IMR-90 (cell line): ENCODE measurements at regions not wholly inside any gene's neighbourhood (a gene's known extent, or its start where the extent isn't known, plus 50 kb on each side); places are given as distances from the start of the nearest gene placed in this dataset.

Source experiments
- ATAC-seq: fragments of 200-7000 bp; cut with Tn5 transposase; 2 replicates; pipeline ENCODE4 v1.9.1; 2020; ENCODE audit warnings: low read depth, mild to moderate bottlenecking, moderate library complexity
- BruUV-seq: library from RNA; stranded (reverse); fragments of 400-500 nt; replicated peaks from 2 replicates; lab custom pipeline; 2021; lab: Mats Ljungman, UMichigan
- CTCF ChIA-PET: fragments of 300-600 bp; formaldehyde crosslinking; extraction: SDS; loops from one replicate; lab custom pipeline; 2021; ENCODE audit warnings: antibody characterized with exemption; lab: Yijun Ruan, JAX
- POLR2A ChIA-PET: fragments of 300-600 bp; sonication (Branson Sonifier 250); formaldehyde crosslinking; loops from one replicate; lab custom pipeline; 2022; ENCODE audit warnings: antibody characterized with exemption; ENCODE audit not compliant: unreplicated experiment; lab: Charles Lee
- DNase-seq: peaks from one replicate; pipeline ENCODE4 v3.0.0; 2013
- H2AFZ ChIP-seq: replicated peaks from 2 replicates; pipeline ENCODE3; 2013; ENCODE audit warnings: low read length, mild to moderate bottlenecking; ENCODE audit not compliant: poor library complexity
- H2AK5ac ChIP-seq: 2 replicates; pipeline ENCODE4 v1.6.1; 2013; ENCODE audit warnings: low read depth, low read length, inconsistent platforms
- H2AK9ac ChIP-seq: replicated peaks from 2 replicates; pipeline ENCODE3; 2013; ENCODE audit warnings: mild to moderate bottlenecking, low read depth, low read length, moderate library complexity; ENCODE audit not compliant: poor library complexity
- H2BK120ac ChIP-seq: 2 replicates; pipeline ENCODE4 v1.6.1; 2013; ENCODE audit warnings: low read depth, low read length, inconsistent platforms
- H2BK15ac ChIP-seq: 3 replicates; pipeline ENCODE4 v1.6.1; 2013; ENCODE audit warnings: low read depth, low read length, inconsistent platforms
- H2BK20ac ChIP-seq: 2 replicates; pipeline ENCODE4 v1.6.1; 2013; ENCODE audit warnings: low read depth, mild to moderate bottlenecking, inconsistent platforms, low read length, moderate library complexity
- H2BK5ac ChIP-seq: 2 replicates; pipeline ENCODE4 v1.6.1; 2013; ENCODE audit warnings: mild to moderate bottlenecking, low read depth, low read length, inconsistent platforms; ENCODE audit not compliant: poor library complexity, severe bottlenecking
- H3K14ac ChIP-seq: replicated peaks from 2 replicates; pipeline ENCODE4 v1.6.1; 2013; ENCODE audit warnings: low read depth, low read length, inconsistent platforms
- H3K18ac ChIP-seq: 2 replicates; pipeline ENCODE4 v1.6.1; 2013; ENCODE audit warnings: low read depth, low read length, control low read depth
- H3K23ac ChIP-seq: 2 replicates; pipeline ENCODE4 v1.6.1; 2013; ENCODE audit warnings: low read depth, low read length, inconsistent platforms
- H3K27ac ChIP-seq: 2 replicates; pipeline ENCODE4 v1.5.1; 2013; ENCODE audit warnings: mild to moderate bottlenecking, control low read depth, low read length; ENCODE audit not compliant: insufficient read depth
- H3K27me3 ChIP-seq: 2 replicates; pipeline ENCODE4 v1.6.1; 2013; ENCODE audit warnings: low read length; ENCODE audit not compliant: control insufficient read depth, insufficient read depth
- H3K36me3 ChIP-seq: 2 replicates; pipeline ENCODE4 v1.6.1; 2013; ENCODE audit warnings: low read length, mixed read lengths; ENCODE audit not compliant: control insufficient read depth, insufficient read depth
- H3K4ac ChIP-seq: 2 replicates; pipeline ENCODE4 v1.6.1; 2013; ENCODE audit warnings: low read depth, low read length, inconsistent platforms
- H3K4me1 ChIP-seq: 2 replicates; pipeline ENCODE4 v1.6.1; 2013; ENCODE audit warnings: low read length, mixed read lengths; ENCODE audit not compliant: control insufficient read depth, insufficient read depth
- H3K4me2 ChIP-seq: 2 replicates; pipeline ENCODE4 v1.6.1; 2013; ENCODE audit warnings: low read depth, mild to moderate bottlenecking, control low read depth, low read length, moderate library complexity
- H3K4me3 ChIP-seq: 2 replicates; pipeline ENCODE4 v1.5.1; 2013; ENCODE audit warnings: low read depth, mild to moderate bottlenecking, control low read depth, low read length, moderate library complexity; ENCODE audit not compliant: insufficient read depth
- H3K56ac ChIP-seq: 2 replicates; pipeline ENCODE4 v1.6.1; 2013; ENCODE audit warnings: low read length, inconsistent platforms; ENCODE audit not compliant: insufficient read depth; ENCODE audit errors: extremely low read depth
- H3K79me1 ChIP-seq, 2 experiments: 2 replicates each; pipeline ENCODE4 v1.6.1; 2013; ENCODE audit warnings: low read length in 2 of 2, inconsistent platforms in 1 of 2, low read depth in 1 of 2
- H3K9ac ChIP-seq: 2 replicates; pipeline ENCODE4 v1.6.1; 2013; ENCODE audit warnings: low read depth, low read length, control low read depth
- H3K9me1 ChIP-seq: 2 replicates; pipeline ENCODE4 v1.6.1; 2013; ENCODE audit warnings: low read length, inconsistent platforms; ENCODE audit not compliant: insufficient read depth
- H3K9me3 ChIP-seq: 2 replicates; pipeline ENCODE4 v1.6.1; 2013; ENCODE audit warnings: low read length; ENCODE audit not compliant: control insufficient read depth, insufficient read depth
- H4K20me1 ChIP-seq: 2 replicates; pipeline ENCODE4 v1.6.1; 2013; ENCODE audit warnings: low read length, inconsistent platforms; ENCODE audit not compliant: insufficient read depth
- H4K5ac ChIP-seq: 2 replicates; pipeline ENCODE4 v1.6.1; 2013; ENCODE audit warnings: mild to moderate bottlenecking, low read depth, low read length, control low read depth
- H4K8ac ChIP-seq, 2 experiments: 2 replicates each; pipeline ENCODE4 v1.6.1; 2013; ENCODE audit warnings: low read depth in 2 of 2, low read length in 2 of 2, control low read depth in 1 of 2, inconsistent platforms in 1 of 2
- H4K91ac ChIP-seq: 2 replicates; pipeline ENCODE4 v1.6.1; 2013; ENCODE audit warnings: low read depth, low read length, inconsistent platforms; ENCODE audit not compliant: insufficient read depth
- BHLHE40 ChIP-seq: fragments of 150-350 bp; IDR thresholded peaks from 2 replicates; pipeline ENCODE4 v1.6.1; 2016; ENCODE audit warnings: mild to moderate bottlenecking, low read depth, low read length
- CEBPB ChIP-seq: IDR thresholded peaks from 2 replicates; pipeline ENCODE4 v1.6.1; 2012; ENCODE audit warnings: low read depth, low read length, improper control_type of control experiment
- MAZ ChIP-seq: IDR thresholded peaks from 2 replicates; pipeline ENCODE4 v1.6.1; 2012; ENCODE audit warnings: low read depth, mild to moderate bottlenecking, low read length, improper control_type of control experiment, moderate library complexity, borderline replicate concordance
- MXI1 ChIP-seq: IDR thresholded peaks from 2 replicates; pipeline ENCODE4 v1.6.1; 2012; ENCODE audit warnings: low read depth, mild to moderate bottlenecking, low read length, moderate library complexity, borderline replicate concordance
- POLR2A ChIP-seq: IDR thresholded peaks from 2 replicates; pipeline ENCODE4 v1.6.1; 2012; ENCODE audit warnings: mild to moderate bottlenecking, low read depth, low read length
- SMC3 ChIP-seq: fragments of 150-350 bp; IDR thresholded peaks from 2 replicates; pipeline ENCODE4 v1.6.1; 2016; ENCODE audit warnings: low read depth, mild to moderate bottlenecking, antibody characterized with exemption, low read length, moderate library complexity
- USF2 ChIP-seq: fragments of 150-350 bp; IDR thresholded peaks from 2 replicates; pipeline ENCODE4 v1.6.1; 2017; ENCODE audit warnings: mild to moderate bottlenecking, antibody characterized with exemption, low read length, low read depth
- WGBS, 2 experiments: methylation state at CpG; one replicate each; pipeline versions ENCODE4 v1.1.5 to v1.1.7; 2013; ENCODE audit warnings: missing lambda C conversion rate in 2 of 2; ENCODE audit not compliant: insufficient read length in 1 of 2; ENCODE audit errors: extremely low coverage in 2 of 2; 5-methylcytosine and 5-hydroxymethylcytosine counted together
- dilution Hi-C: fragments of 300-500 bp; cut with HindIII; formaldehyde crosslinking; loops from one replicate; pipeline ENCODE4 v1.14.3; 2018; ENCODE audit warnings: low sequenced_read_pairs; ENCODE audit not compliant: unreplicated experiment
- in situ Hi-C: fragments of 300-500 bp; cut with MboI; formaldehyde crosslinking; loops from 3 replicates; pipeline ENCODE4 v1.14.3; 2019; ENCODE audit warnings: low sequenced_read_pairs, inconsistent platforms, mixed read lengths
- intact Hi-C: fragments of 100-400 bp; cut with micrococcal nuclease; formaldehyde crosslinking; loops from 2 replicates; pipeline ENCODE4 v1.10.0; 2022
- TF ChIP-seq, protein P1 (sequence below): fragments of 150-350 bp; IDR thresholded peaks from 2 replicates; pipeline ENCODE4 v1.6.1; 2016; ENCODE audit warnings: low read depth, mild to moderate bottlenecking, low read length, moderate library complexity, borderline replicate concordance
- TF ChIP-seq, protein P2 (sequence below): conservative IDR thresholded peaks from 2 replicates; pipeline ENCODE4 v1.5.1; 2012; ENCODE audit warnings: mild to moderate bottlenecking, low read depth, low read length, improper control_type of control experiment

DNA sequence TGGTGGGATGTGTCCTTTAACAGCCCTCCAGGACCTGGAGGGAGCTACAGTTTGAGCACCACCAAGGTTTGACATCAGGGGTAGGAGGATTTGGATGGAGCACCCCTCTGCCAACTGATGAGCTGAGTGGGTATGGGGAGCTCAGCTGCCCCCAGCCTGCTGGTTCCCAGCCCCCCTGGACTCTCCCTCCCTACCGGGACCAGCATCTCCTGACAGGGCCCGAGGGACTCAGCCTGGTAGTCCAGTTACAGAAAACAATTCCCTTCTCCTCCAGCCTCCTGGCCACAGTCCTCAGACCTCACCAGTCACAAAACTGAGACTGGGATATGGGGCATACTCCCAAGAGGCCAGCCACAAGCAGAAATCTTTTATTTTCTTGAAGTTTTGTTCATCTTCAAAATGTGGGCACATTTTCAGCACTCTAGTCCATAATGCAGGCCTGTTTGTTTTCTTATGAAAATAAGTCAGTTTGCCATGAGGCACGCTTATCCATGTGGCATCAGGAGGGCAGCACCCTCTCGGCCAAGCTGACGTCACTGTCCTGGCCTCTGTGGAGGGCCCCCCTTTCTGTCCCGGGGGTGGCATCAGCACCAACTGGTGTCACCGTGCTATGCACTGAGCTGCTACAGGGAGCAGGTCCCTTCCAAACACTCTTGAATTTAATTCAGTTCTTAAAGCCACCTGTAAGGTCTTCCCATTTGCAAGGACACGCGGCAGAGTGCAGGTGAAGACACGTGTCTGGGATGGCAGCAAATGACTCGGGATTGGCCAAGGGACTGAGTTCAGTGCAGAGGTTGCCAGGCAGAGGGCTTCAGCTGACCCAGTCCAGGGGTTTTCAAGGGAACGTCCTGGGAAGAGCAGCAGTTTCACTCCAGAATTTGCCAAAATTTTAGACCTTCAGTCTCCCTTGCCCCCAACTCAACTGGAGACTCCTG, 187.6 kb downstream of the GADD45G start:
- H3K27ac ChIP-seq = no peak overlapping the region
- H3K79me1 ChIP-seq = no peaks in the 10 kb centered on the region
- H3K36me3 ChIP-seq = no peaks in the 10 kb centered on the region
- no peak overlapping the region for H3K56ac ChIP-seq
- TF ChIP-seq BHLHE40 (no peak), POLR2A (no peak), MAZ (no peak), CEBPB (no peak), USF2 (no peak), MXI1 (no peak), SMC3 (no peak)
- TF ChIP-seq, protein P1, sequence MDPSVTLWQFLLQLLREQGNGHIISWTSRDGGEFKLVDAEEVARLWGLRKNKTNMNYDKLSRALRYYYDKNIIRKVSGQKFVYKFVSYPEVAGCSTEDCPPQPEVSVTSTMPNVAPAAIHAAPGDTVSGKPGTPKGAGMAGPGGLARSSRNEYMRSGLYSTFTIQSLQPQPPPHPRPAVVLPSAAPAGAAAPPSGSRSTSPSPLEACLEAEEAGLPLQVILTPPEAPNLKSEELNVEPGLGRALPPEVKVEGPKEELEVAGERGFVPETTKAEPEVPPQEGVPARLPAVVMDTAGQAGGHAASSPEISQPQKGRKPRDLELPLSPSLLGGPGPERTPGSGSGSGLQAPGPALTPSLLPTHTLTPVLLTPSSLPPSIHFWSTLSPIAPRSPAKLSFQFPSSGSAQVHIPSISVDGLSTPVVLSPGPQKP = no peak
- TF ChIP-seq, protein P2, sequence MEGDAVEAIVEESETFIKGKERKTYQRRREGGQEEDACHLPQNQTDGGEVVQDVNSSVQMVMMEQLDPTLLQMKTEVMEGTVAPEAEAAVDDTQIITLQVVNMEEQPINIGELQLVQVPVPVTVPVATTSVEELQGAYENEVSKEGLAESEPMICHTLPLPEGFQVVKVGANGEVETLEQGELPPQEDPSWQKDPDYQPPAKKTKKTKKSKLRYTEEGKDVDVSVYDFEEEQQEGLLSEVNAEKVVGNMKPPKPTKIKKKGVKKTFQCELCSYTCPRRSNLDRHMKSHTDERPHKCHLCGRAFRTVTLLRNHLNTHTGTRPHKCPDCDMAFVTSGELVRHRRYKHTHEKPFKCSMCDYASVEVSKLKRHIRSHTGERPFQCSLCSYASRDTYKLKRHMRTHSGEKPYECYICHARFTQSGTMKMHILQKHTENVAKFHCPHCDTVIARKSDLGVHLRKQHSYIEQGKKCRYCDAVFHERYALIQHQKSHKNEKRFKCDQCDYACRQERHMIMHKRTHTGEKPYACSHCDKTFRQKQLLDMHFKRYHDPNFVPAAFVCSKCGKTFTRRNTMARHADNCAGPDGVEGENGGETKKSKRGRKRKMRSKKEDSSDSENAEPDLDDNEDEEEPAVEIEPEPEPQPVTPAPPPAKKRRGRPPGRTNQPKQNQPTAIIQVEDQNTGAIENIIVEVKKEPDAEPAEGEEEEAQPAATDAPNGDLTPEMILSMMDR = no peak
- 69% methylated on average over 4 of the region's 12 CpGs; no CpG with 5 or more reads in 1 of the 2 experiments for WGBS, 2 experiments
- H3K9ac ChIP-seq = no peak overlapping the region
- no peak overlapping the region for H2AK9ac ChIP-seq
- no peak overlapping the region for H3K4me2 ChIP-seq
- H3K4ac ChIP-seq = no peak overlapping the region
- no peaks in the 10 kb centered on the region for H3K9me3 ChIP-seq
- intact Hi-C loops (no loop called here), in situ Hi-C loops (no loop called here), dilution Hi-C loops (no loop called here)
- ATAC-seq (no peak), DNase-seq (no peak)
- no peak overlapping the region for H4K8ac ChIP-seq
- no peak overlapping the region for H2BK15ac ChIP-seq
- no peak overlapping the region for H4K91ac ChIP-seq
- no peak overlapping the region for H2BK20ac ChIP-seq
- H2AK5ac ChIP-seq = no peak overlapping the region
- no peak overlapping the region for H3K18ac ChIP-seq
- BruUV-seq = no TSS peak
- no peak overlapping the region for H3K14ac ChIP-seq
- H3K23ac ChIP-seq = no peak overlapping the region
- H2BK5ac ChIP-seq = no peak overlapping the region
- H3K4me1 ChIP-seq = no peaks in the 10 kb centered on the region
- no peaks in the 10 kb centered on the region for H4K20me1 ChIP-seq
- H3K27me3 ChIP-seq = no peaks in the 10 kb centered on the region; the same call in 1 of the 2 replicates
- H3K4me3 ChIP-seq = no peak overlapping the region
- H2BK120ac ChIP-seq = no peak overlapping the region
- CTCF ChIA-PET = no interaction called here
- H3K9me1 ChIP-seq = no peaks in the 10 kb centered on the region
- H2AFZ ChIP-seq = no peak overlapping the region
- POLR2A ChIA-PET = no interaction called here
- no peak overlapping the region for H4K5ac ChIP-seq
